HEK293T (cell line): ENCODE measurements at regions not wholly inside any gene's neighbourhood (a gene's known extent, or its start where the extent isn't known, plus 50 kb on each side); places are given as distances from the start of the nearest gene placed in this dataset.

Experiments used
- CTCF ChIA-PET: fragments of 350-600 bp; formaldehyde crosslinking; extraction: SDS; loops from one replicate; lab custom pipeline; 2021; ENCODE audit warnings: antibody characterized with exemption, inconsistent platforms; lab: Yijun Ruan, JAX
- POLR2A ChIA-PET: fragments of 350-600 bp; formaldehyde crosslinking; extraction: SDS; loops from one replicate; lab custom pipeline; 2020; ENCODE audit warnings: antibody characterized with exemption, inconsistent platforms; lab: Yijun Ruan, JAX
- DNase-seq: peaks from one replicate; pipeline ENCODE4 v3.0.0; 2012; ENCODE audit warnings: mixed read lengths; ENCODE audit errors: extremely low spot score
- ARNT ChIP-seq: fragments of 450-650 bp; IDR thresholded peaks from 2 replicates; pipeline ENCODE4 v1.6.1; 2017; ENCODE audit warnings: mild to moderate bottlenecking
- BHLHE40 ChIP-seq: fragments of 450-650 bp; IDR thresholded peaks from 2 replicates; pipeline ENCODE4 v1.6.1; 2016; ENCODE audit warnings: mild to moderate bottlenecking, moderate library complexity, borderline replicate concordance
- CTBP1 ChIP-seq: fragments of 450-650 bp; IDR thresholded peaks from 2 replicates; pipeline ENCODE4 v1.6.1; 2016; ENCODE audit warnings: borderline replicate concordance
- ELF4 ChIP-seq: fragments of 450-650 bp; IDR thresholded peaks from 2 replicates; pipeline ENCODE4 v1.6.1; 2017; ENCODE audit warnings: antibody characterized with exemption
- FOXA1 ChIP-seq: fragments of 450-650 bp; IDR thresholded peaks from 2 replicates; pipeline ENCODE4 v1.6.1; 2016; ENCODE audit warnings: mild to moderate bottlenecking
- FOXK2 ChIP-seq: fragments of 450-650 bp; IDR thresholded peaks from 2 replicates; pipeline ENCODE4 v1.6.1; 2016; ENCODE audit warnings: mild to moderate bottlenecking
- FOXM1 ChIP-seq: fragments of 450-650 bp; IDR thresholded peaks from 2 replicates; pipeline ENCODE4 v1.6.1; 2017; ENCODE audit warnings: mild to moderate bottlenecking, borderline replicate concordance
- HDGF ChIP-seq: fragments of 450-650 bp; IDR thresholded peaks from 2 replicates; pipeline ENCODE4 v1.6.1; 2017; ENCODE audit warnings: antibody characterized with exemption, borderline replicate concordance
- L3MBTL2 ChIP-seq: fragments of 450-650 bp; conservative IDR thresholded peaks from 2 replicates; pipeline ENCODE4 v1.6.1; 2016; ENCODE audit warnings: mild to moderate bottlenecking
- LEF1 ChIP-seq: fragments of 450-650 bp; IDR thresholded peaks from 2 replicates; pipeline ENCODE4 v1.6.1; 2017; ENCODE audit warnings: mild to moderate bottlenecking, borderline replicate concordance
- NFRKB ChIP-seq: fragments of 450-650 bp; IDR thresholded peaks from 2 replicates; pipeline ENCODE4 v1.6.1; 2016; ENCODE audit warnings: mild to moderate bottlenecking, moderate library complexity
- SP1 ChIP-seq: fragments of 450-650 bp; IDR thresholded peaks from 2 replicates; pipeline ENCODE4 v1.6.1; 2017
- SUZ12 ChIP-seq: fragments of 450-650 bp; IDR thresholded peaks from 2 replicates; pipeline ENCODE4 v1.6.1; 2016; ENCODE audit warnings: mild to moderate bottlenecking
- TARDBP ChIP-seq: fragments of 450-650 bp; IDR thresholded peaks from 2 replicates; pipeline ENCODE4 v1.6.1; 2016
- ZNF384 ChIP-seq: fragments of 450-650 bp; IDR thresholded peaks from 2 replicates; pipeline ENCODE4 v1.6.1; 2016
- TF ChIP-seq, protein P1 (sequence below): fragments of 450-650 bp; IDR thresholded peaks from 2 replicates; pipeline ENCODE4 v1.6.1; 2016

DNA sequence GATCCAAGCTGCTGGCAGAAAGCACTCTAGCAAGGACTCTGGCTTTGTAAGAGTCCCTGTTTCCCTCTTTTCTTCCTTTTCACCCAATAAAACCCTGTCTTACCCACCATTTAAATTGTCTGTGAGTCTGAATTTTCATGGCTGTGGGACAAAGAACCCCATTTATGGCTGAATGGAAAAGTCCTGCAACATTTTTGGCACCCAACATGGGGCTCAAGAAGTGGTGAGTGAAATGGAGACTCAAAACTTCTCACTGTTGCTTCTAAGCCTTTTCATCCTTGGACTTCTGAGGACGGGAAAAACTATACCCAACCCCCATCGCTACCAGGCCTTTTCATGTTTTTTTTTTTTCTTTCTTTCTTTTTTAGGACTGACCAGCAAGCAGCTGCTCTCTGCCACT is 329.5 kb upstream of the CWC22 start:
- CTCF ChIA-PET = no interaction called here
- POLR2A ChIA-PET = no interaction called here
- no peak for DNase-seq
- TF ChIP-seq FOXK2 (no peak), ZNF384 (no peak), FOXM1 (no peak), CTBP1 (no peak), LEF1 (no peak), BHLHE40 (no peak), FOXA1 (no peak), SUZ12 (no peak), ARNT (no peak), HDGF (no peak), L3MBTL2 (no peak), NFRKB (no peak), SP1 (no peak), TARDBP (no peak), ELF4 (no peak)
- TF ChIP-seq, protein P1, sequence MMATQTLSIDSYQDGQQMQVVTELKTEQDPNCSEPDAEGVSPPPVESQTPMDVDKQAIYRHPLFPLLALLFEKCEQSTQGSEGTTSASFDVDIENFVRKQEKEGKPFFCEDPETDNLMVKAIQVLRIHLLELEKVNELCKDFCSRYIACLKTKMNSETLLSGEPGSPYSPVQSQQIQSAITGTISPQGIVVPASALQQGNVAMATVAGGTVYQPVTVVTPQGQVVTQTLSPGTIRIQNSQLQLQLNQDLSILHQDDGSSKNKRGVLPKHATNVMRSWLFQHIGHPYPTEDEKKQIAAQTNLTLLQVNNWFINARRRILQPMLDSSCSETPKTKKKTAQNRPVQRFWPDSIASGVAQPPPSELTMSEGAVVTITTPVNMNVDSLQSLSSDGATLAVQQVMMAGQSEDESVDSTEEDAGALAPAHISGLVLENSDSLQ = no peak

DNA sequence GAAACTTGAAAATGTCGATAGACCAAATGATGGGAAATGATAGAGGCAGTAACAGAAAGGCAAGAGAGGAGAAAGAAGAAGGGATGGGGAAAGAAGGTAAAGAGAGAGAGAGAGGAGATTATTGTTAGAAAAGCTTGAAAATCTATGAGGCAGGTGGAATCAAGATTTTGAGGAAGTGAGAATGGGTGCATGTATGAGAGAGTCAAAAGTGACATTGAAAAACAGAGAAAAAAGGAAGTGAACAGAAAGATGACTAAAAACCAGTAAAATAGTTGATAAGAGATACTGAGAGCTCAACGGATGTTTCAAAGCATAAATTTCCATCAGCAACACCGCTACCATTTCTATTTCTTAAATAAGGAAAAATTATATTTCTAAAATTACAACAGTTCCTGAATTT is 327.4 kb upstream of the CWC22 start:
- TF ChIP-seq ELF4 (no peak), FOXA1 (no peak), NFRKB (no peak)
- DNase-seq = no peak
- ChIA-PET POLR2A (no interaction called here), CTCF (no interaction called here)

DNA sequence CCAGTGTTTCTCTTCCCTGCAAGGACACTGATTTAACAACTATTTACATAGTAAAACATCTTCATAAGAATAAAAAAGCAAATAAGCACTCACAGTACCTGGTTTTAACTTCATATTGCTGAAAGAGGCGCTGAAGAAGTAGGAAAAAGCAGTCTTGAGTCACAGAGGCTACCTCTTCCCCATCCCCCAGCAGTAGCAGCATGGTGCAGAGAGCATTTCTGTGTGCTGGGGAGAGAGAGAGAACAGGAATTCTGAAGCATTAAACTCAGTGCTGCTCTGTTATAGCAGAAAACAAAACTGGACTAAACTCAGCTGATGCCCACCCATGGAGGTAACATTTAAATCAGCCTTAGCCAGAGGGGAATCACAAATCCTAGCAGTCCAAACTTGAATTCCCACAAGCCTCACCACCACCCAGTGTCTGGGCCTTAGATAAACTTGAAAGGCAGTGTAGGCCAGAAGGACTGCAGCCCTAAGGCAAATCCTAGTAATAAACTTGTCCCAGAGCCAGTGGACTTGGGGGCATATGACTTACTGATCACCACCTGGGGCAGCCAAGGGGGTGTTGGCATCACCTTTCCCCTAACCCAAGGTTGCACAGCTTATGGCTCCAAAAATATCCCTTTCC is 321.8 kb upstream of the CWC22 start:
- TF ChIP-seq FOXM1 (no peak), HDGF (no peak), NFRKB (no peak), L3MBTL2 (no peak), LEF1 (no peak), BHLHE40 (no peak), SUZ12 (no peak), CTBP1 (no peak), ARNT (no peak), SP1 (no peak), FOXK2 (no peak), ZNF384 (no peak), TARDBP (no peak), FOXA1 (no peak)
- TF ChIP-seq, protein P1 = no peak
- DNase-seq = no peak
- CTCF ChIA-PET = no interaction called here
- POLR2A ChIA-PET = no interaction called here

DNA sequence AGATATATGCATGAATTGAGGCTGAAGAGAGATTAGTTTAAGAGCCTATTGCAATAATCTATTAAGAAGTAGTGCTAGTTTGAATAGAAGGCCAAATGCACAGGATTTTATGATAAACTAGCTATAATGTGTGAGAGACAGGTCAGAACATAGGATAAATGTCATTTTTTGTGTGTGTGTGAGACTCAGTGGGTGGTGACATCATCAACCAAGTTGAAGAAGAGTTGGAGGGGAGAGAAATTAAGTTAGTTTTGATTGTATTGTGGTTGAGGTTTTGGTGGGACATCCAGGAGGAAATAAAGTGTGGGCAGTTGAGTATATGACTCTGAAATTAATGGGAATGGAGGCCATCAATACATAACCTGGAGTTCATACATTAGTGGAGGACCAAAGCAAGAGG is 320.1 kb upstream of the CWC22 start:
- DNase-seq = no peak
- ChIA-PET CTCF (no interaction called here), POLR2A (no interaction called here)
- TF ChIP-seq LEF1 (no peak), ZNF384 (no peak), BHLHE40 (no peak), ARNT (no peak), CTBP1 (no peak), FOXA1 (no peak), TARDBP (no peak), L3MBTL2 (no peak), HDGF (no peak), SUZ12 (no peak), ELF4 (no peak), FOXK2 (no peak), NFRKB (no peak), FOXM1 (no peak)

DNA sequence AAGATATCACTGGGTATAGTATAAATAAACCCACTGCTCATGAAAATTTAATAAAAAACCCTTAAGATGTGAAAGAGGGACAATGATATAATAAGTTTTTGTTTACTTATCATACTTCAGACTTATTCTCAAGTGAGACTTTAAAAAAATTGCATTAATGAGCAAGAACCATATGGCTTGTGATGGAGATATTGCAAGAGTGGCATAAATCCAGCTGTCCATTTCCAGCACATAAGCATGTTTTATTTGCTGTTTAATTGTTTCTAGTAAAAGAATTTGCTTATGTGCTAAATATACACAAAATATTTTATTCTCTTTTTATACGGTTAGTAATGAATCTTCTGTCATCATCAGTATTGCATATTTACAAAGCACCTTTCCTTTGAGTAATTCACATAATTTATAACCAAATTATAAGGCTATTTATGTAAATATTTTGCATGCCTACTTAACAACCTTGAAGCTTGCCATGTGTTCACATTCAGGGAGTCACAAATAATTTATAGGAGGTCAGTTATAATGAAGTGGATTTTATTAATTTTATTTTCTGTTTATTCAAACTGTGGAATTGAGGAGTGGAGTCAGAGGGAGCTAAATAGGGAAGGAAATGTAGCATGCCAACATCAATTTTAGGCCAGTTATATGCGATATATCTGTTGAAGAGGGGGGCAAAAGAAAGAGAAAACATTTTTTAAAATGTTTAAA is 318.5 kb upstream of the CWC22 start:
- TF ChIP-seq ZNF384 (no peak), SUZ12 (no peak), LEF1 (no peak), HDGF (no peak), ELF4 (no peak), CTBP1 (no peak), L3MBTL2 (no peak)
- TF ChIP-seq, protein P1 = no peak
- CTCF ChIA-PET = no interaction called here
- DNase-seq = no peak
- POLR2A ChIA-PET = no interaction called here

DNA sequence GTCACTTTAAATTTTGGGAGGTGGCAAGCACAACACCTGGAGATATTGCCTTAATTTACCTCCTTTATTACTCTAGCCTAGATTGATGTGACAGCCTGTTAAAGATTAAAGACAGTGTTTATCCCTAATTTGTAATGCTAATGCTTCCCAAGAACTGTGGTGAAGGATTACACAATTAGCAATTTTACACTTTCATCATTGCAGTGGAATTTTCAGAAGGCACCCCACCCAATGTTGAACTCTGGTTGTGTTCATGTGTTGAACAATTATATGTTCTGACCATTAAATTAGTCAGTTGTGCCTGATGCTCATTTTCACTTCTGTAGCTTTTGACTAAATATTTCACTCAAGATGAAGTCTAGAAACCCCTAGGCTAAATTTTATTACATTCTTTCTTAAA is 317.1 kb upstream of the CWC22 start:
- CTCF ChIA-PET = no interaction called here
- no peak for DNase-seq
- no peak for TF ChIP-seq TARDBP
- no peak for TF ChIP-seq FOXM1
- TF ChIP-seq ELF4 = no peak
- TF ChIP-seq, protein P1 = no peak
- no peak for TF ChIP-seq NFRKB
- POLR2A ChIA-PET = no interaction called here
